ENCODE measurements at regions not wholly inside any gene's neighbourhood (a gene's known extent, or its start where the extent isn't known, plus 50 kb on each side); places are given as distances from the start of the nearest gene placed in this dataset.

GRCh38 chr11:92801685-92802084, 167.8 kb upstream of the MTNR1B start:
- TF ChIP-seq POLR2AphosphoS5 (IDR thresholded peaks at IDR 0.05; ENCODE audit: borderline replicate concordance, low read depth, low read length) (no peak), FOXP2 (optimal IDR thresholded peaks at IDR 0.05; ENCODE audit: control extremely low read depth, extremely low read length, insufficient read depth) (no peak)

Measured in SK-N-MC (cell line).